HG03060 (cell line): ENCODE measurements at regions not wholly inside any gene's neighbourhood (a gene's known extent, or its start where the extent isn't known, plus 50 kb on each side); places are given as distances from the start of the nearest gene placed in this dataset.

Experiments
- ATAC-seq: cut with Tn5 transposase; IDR thresholded peaks from one replicate; pipeline ENCODE4 v1.9.1; 2021; ENCODE audit warnings: low read depth, moderate number of reproducible peaks; ENCODE audit not compliant: unreplicated experiment

GRCh38 chr6:145428706-145429105 is 306.6 kb downstream of the EPM2A start:
- ATAC-seq: no peak

- no peak for ATAC-seq
Measured at GRCh38 chr6:145442110-145442509, 293.2 kb downstream of the EPM2A start.

GRCh38 chr6:145445674-145446073 is 289.6 kb downstream of the EPM2A start:
- ATAC-seq: no peak

- ATAC-seq: no peak
Measured at GRCh38 chr6:145451029-145451428, 284.3 kb downstream of the EPM2A start.

- no peak for ATAC-seq
Measured at GRCh38 chr6:145453376-145453775, 281.9 kb downstream of the EPM2A start.

- no peak for ATAC-seq
Measured at GRCh38 chr6:145454006-145454405, 281.3 kb downstream of the EPM2A start.

GRCh38 chr6:145457556-145457955 is 277.8 kb downstream of the EPM2A start:
- no peak for ATAC-seq

GRCh38 chr6:145468534-145468933 is 266.8 kb downstream of the EPM2A start:
- ATAC-seq: no peak

- no peak for ATAC-seq
Measured at GRCh38 chr6:145469021-145469420, 266.3 kb downstream of the EPM2A start.

GRCh38 chr6:145475794-145476396 is 259.4 kb downstream of the EPM2A start:
- ATAC-seq: no peak

GRCh38 chr6:145480024-145480423 is 255.3 kb downstream of the EPM2A start:
- ATAC-seq: no peak

- no peak for ATAC-seq
Measured at GRCh38 chr6:145483191-145483996, 251.9 kb downstream of the EPM2A start.

- no peak for ATAC-seq
Measured at GRCh38 chr6:145485288-145485687, 250.0 kb downstream of the EPM2A start.

GRCh38 chr6:145486306-145486705 is 249.0 kb downstream of the EPM2A start:
- ATAC-seq: no peak

GRCh38 chr6:145489583-145489982 is 245.7 kb downstream of the EPM2A start:
- no peak for ATAC-seq

GRCh38 chr6:145490068-145490467 is 245.3 kb downstream of the EPM2A start:
- ATAC-seq: no peak

GRCh38 chr6:145491126-145491525 is 244.2 kb downstream of the EPM2A start:
- ATAC-seq: no peak

- no peak for ATAC-seq
Measured at GRCh38 chr6:145497006-145497405, 238.3 kb downstream of the EPM2A start.

GRCh38 chr6:145498425-145498824 is 236.9 kb downstream of the EPM2A start:
- ATAC-seq: no peak

- ATAC-seq: no peak
Measured at GRCh38 chr6:145502416-145502815, 232.9 kb downstream of the EPM2A start.

GRCh38 chr6:145506136-145506535 is 229.2 kb downstream of the EPM2A start:
- no peak for ATAC-seq

- ATAC-seq: no peak
Measured at GRCh38 chr6:145506565-145506964, 228.8 kb downstream of the EPM2A start.
